Caco-2 (cell line): ENCODE measurements at regions not wholly inside any gene's neighbourhood (a gene's known extent, or its start where the extent isn't known, plus 50 kb on each side); places are given as distances from the start of the nearest gene placed in this dataset.

ENCODE experiments used
- BruUV-seq: library from RNA; stranded (reverse); fragments of 400-500 nt; replicated peaks from 2 replicates; lab custom pipeline; 2021; lab: Mats Ljungman, UMichigan
- CTCF ChIA-PET: fragments of 300-600 bp; sonication (Branson Sonifier 250); formaldehyde crosslinking; loops from one replicate; lab custom pipeline; 2022; ENCODE audit warnings: antibody characterized with exemption; lab: Charles Lee
- POLR2A ChIA-PET: fragments of 300-600 bp; sonication (Branson Sonifier 250); formaldehyde crosslinking; loops from one replicate; lab custom pipeline; 2022; ENCODE audit warnings: antibody characterized with exemption; lab: Charles Lee
- DNase-seq, 2 experiments: peaks; one replicate each; pipeline versions ENCODE4 v3.0.0 to v3.0.0-alpha.2; 2020 to 2022
- H3K27me3 ChIP-seq: replicated peaks from 2 replicates; pipeline ENCODE4 v1.6.0; 2011; ENCODE audit warnings: low read length; ENCODE audit not compliant: control insufficient read depth, insufficient read depth
- H3K36me3 ChIP-seq: 2 replicates; pipeline ENCODE4 v1.5.1; 2011; ENCODE audit warnings: low read length; ENCODE audit not compliant: control insufficient read depth, insufficient read depth
- H3K4me1 ChIP-seq: fragments of 250-450 bp; sonication (Bioruptor Pico); 2 replicates; pipeline ENCODE4 v1.5.1; 2020; ENCODE audit warnings: mild to moderate bottlenecking
- H3K4me3 ChIP-seq: 2 replicates; pipeline ENCODE4 v1.5.1; 2011; ENCODE audit warnings: low read depth, mild to moderate bottlenecking, control low read depth, low read length
- H3K9me3 ChIP-seq: fragments of 250-450 bp; sonication (Bioruptor Pico); 2 replicates; pipeline ENCODE4 v1.5.1; 2020; ENCODE audit warnings: mild to moderate bottlenecking, moderate library complexity
- H3K27ac Mint-ChIP-seq: one replicate; pipeline ENCODE4 v1.8.0; 2022; ENCODE audit warnings: mixed read lengths; ENCODE audit not compliant: unreplicated experiment
- H3K27me3 Mint-ChIP-seq: one replicate; pipeline ENCODE4 v1.8.0; 2022; ENCODE audit warnings: mixed read lengths; ENCODE audit not compliant: insufficient read depth, unreplicated experiment
- H3K36me3 Mint-ChIP-seq: one replicate; pipeline ENCODE4 v1.8.0; 2022; ENCODE audit warnings: mild to moderate bottlenecking, mixed read lengths; ENCODE audit not compliant: insufficient read depth, unreplicated experiment
- H3K4me1 Mint-ChIP-seq: one replicate; pipeline ENCODE4 v1.8.0; 2022; ENCODE audit warnings: low read depth, mixed read lengths; ENCODE audit not compliant: unreplicated experiment
- H3K4me3 Mint-ChIP-seq: one replicate; pipeline ENCODE4 v1.8.0; 2022; ENCODE audit warnings: mild to moderate bottlenecking, moderate library complexity, mixed read lengths; ENCODE audit not compliant: unreplicated experiment
- H3K9me3 Mint-ChIP-seq: one replicate; pipeline ENCODE4 v1.8.0; 2022; ENCODE audit warnings: mixed read lengths; ENCODE audit not compliant: unreplicated experiment
- CTCF ChIP-seq, 2 experiments: fragments of 200-600 bp in 1 of 2; IDR thresholded peaks; 1 replicate in 1 of 2; 2 replicates in 1 of 2; pipeline versions ENCODE4 v1.5.1 to v1.8.0; 2011 to 2022; ENCODE audit warnings: antibody characterized with exemption in 1 of 2, control low read depth in 1 of 2, inconsistent platforms in 1 of 2, low read depth in 1 of 2, low read length in 1 of 2, mild to moderate bottlenecking in 1 of 2, moderate library complexity in 1 of 2; ENCODE audit not compliant: insufficient read depth in 1 of 2, severe bottlenecking in 1 of 2, unreplicated experiment in 1 of 2
- intact Hi-C: fragments of 100-400 bp; cut with micrococcal nuclease; formaldehyde crosslinking; loops from one replicate; pipeline ENCODE4 v1.10.0; 2022; ENCODE audit not compliant: unreplicated experiment

GRCh38 chr22:23373601-23374000 lies 193.3 kb downstream of the BCR start:
- intact Hi-C loops = no loop called here
- Mint-ChIP-seq H3K9me3 (no peaks in the 10 kb centered on the region), H3K27ac (no peak overlapping the region), H3K4me1 (no peaks in the 10 kb centered on the region), H3K36me3 (no peaks in the 10 kb centered on the region), H3K27me3 (no peaks in the 10 kb centered on the region), H3K4me3 (no peak overlapping the region)
- TF ChIP-seq CTCF (IDR thresholded peaks at IDR 0.05; ENCODE audit: insufficient read depth in 1 of 2, low read depth in 1 of 2, low read length in 1 of 2, severe bottlenecking in 1 of 2, unreplicated experiment in 1 of 2) = no peak
- Histone ChIP-seq H3K4me1 (no peaks in the 10 kb centered on the region), H3K4me3 (no peak overlapping the region), H3K9me3 (no peaks in the 10 kb centered on the region), H3K36me3 (no peaks in the 10 kb centered on the region), H3K27me3 (no peaks in the 10 kb centered on the region)
- no TSS peak for BruUV-seq
- CTCF ChIA-PET = no interaction called here
- POLR2A ChIA-PET = interaction anchor here (0.6 kb wide), 1 partner anchor 380 kb away, joined by 3 read pairs; no protein-coding TSS in a partner anchor
- DNase-seq = no peak

- intact Hi-C loops = no loop called here
- Histone ChIP-seq H3K4me3 (no peak overlapping the region), H3K4me1 (peaks cover 9% of the 10 kb centered on the region; the same call in 1 of the 2 replicates), H3K9me3 (no peaks in the 10 kb centered on the region), H3K36me3 (no peaks in the 10 kb centered on the region), H3K27me3 (no peaks in the 10 kb centered on the region)
- Mint-ChIP-seq H3K4me1 (peaks cover 16% of the 10 kb centered on the region), H3K27me3 (no peaks in the 10 kb centered on the region), H3K27ac (no peak overlapping the region), H3K4me3 (no peak overlapping the region), H3K9me3 (no peaks in the 10 kb centered on the region), H3K36me3 (no peaks in the 10 kb centered on the region)
- BruUV-seq = no TSS peak
- ChIA-PET CTCF (interaction anchor here (0.7 to 1.5 kb wide), 2 partner anchors 16 to 175 kb away, joined by 3 to 7 read pairs; no protein-coding TSS in a partner anchor), POLR2A (interaction anchor here (0.6 kb wide), 1 partner anchor 43 kb away, joined by 5 read pairs; no protein-coding TSS in a partner anchor)
- TF ChIP-seq CTCF (IDR thresholded peaks at IDR 0.05; ENCODE audit: insufficient read depth in 1 of 2, low read depth in 1 of 2, low read length in 1 of 2, severe bottlenecking in 1 of 2, unreplicated experiment in 1 of 2) = no peak
- no peak for DNase-seq
Observed at GRCh38 chr22:23370251-23370650, 189.9 kb downstream of the BCR start.

GRCh38 chr22:23369054-23369685 lies 188.9 kb downstream of the BCR start:
- Mint-ChIP-seq H3K27ac (no peak overlapping the region), H3K36me3 (no peaks in the 10 kb centered on the region), H3K4me3 (no peak overlapping the region), H3K4me1 (peaks cover 16% of the 10 kb centered on the region), H3K27me3 (no peaks in the 10 kb centered on the region), H3K9me3 (no peaks in the 10 kb centered on the region)
- CTCF ChIA-PET = interaction anchor here (1.5 kb wide), 1 partner anchor 17 kb away, joined by 7 read pairs; no protein-coding TSS in a partner anchor
- peaks cover 9% of the 10 kb centered on the region; the same call in 1 of the 2 replicates for H3K4me1 ChIP-seq
- H3K27me3 ChIP-seq = no peaks in the 10 kb centered on the region
- no peaks in the 10 kb centered on the region for H3K9me3 ChIP-seq
- intact Hi-C loops = no loop called here
- DNase-seq = no peak
- no peak overlapping the region for H3K4me3 ChIP-seq
- no TSS peak for BruUV-seq
- no peaks in the 10 kb centered on the region for H3K36me3 ChIP-seq
- TF ChIP-seq CTCF (IDR thresholded peaks at IDR 0.05; ENCODE audit: insufficient read depth in 1 of 2, low read depth in 1 of 2, low read length in 1 of 2, severe bottlenecking in 1 of 2, unreplicated experiment in 1 of 2) = no peak
- POLR2A ChIA-PET = no interaction called here
